GM23338 (cell line): ENCODE measurements at regions not wholly inside any gene's neighbourhood (a gene's known extent, or its start where the extent isn't known, plus 50 kb on each side); places are given as distances from the start of the nearest gene placed in this dataset.

Experiments used
- ATAC-seq: fragments of 200-7000 bp; cut with Tn5 transposase; 3 replicates; pipeline ENCODE4 v1.9.1; 2020
- DNase-seq: peaks from one replicate; pipeline ENCODE4 v3.0.0-alpha.2; 2015; ENCODE audit warnings: low spot score
- H2AFZ ChIP-seq: fragments of 200-600 bp; sonication (generic); 2 replicates; pipeline ENCODE4 v1.8.0; 2016; ENCODE audit warnings: antibody characterized with exemption, mild to moderate bottlenecking, moderate library complexity
- H3F3A ChIP-seq: fragments of 200-600 bp; sonication (generic); replicated peaks from 2 replicates; pipeline ENCODE4 v1.8.0; 2017; ENCODE audit warnings: antibody characterized with exemption, mixed run types, low read depth
- H3K27ac ChIP-seq: fragments of 200-600 bp; sonication (generic); 2 replicates; pipeline ENCODE4 v1.6.1; 2016; ENCODE audit warnings: low read depth
- H3K27me3 ChIP-seq: fragments of 200-600 bp; sonication (generic); 2 replicates; pipeline ENCODE4 v1.8.0; 2016; ENCODE audit warnings: mild to moderate bottlenecking, mixed run types, moderate library complexity; ENCODE audit not compliant: insufficient read depth
- H3K36me3 ChIP-seq: fragments of 200-600 bp; sonication (generic); 2 replicates; pipeline ENCODE4 v1.8.0; 2016; ENCODE audit warnings: mild to moderate bottlenecking; ENCODE audit not compliant: insufficient read depth
- H3K4me1 ChIP-seq: fragments of 200-600 bp; sonication (generic); 2 replicates; pipeline ENCODE4 v1.8.0; 2016; ENCODE audit warnings: mild to moderate bottlenecking, moderate library complexity; ENCODE audit not compliant: insufficient read depth
- H3K4me2 ChIP-seq: fragments of 200-600 bp; sonication (generic); 2 replicates; pipeline ENCODE4 v1.7.1; 2017; ENCODE audit warnings: mixed run types
- H3K4me3 ChIP-seq: fragments of 200-600 bp; sonication (generic); 2 replicates; pipeline ENCODE4 v1.6.1; 2016; ENCODE audit warnings: mixed run types
- H3K79me2 ChIP-seq: fragments of 200-600 bp; sonication (generic); replicated peaks from 2 replicates; pipeline ENCODE4 v1.8.0; 2017; ENCODE audit warnings: mild to moderate bottlenecking; ENCODE audit not compliant: insufficient read depth
- H3K9me2 ChIP-seq: fragments of 200-600 bp; sonication (generic); 2 replicates; pipeline ENCODE4 v1.8.0; 2017; ENCODE audit not compliant: insufficient read depth
- H4K20me1 ChIP-seq: fragments of 200-600 bp; sonication (generic); replicated peaks from 2 replicates; pipeline ENCODE4 v1.8.0; 2017; ENCODE audit warnings: mild to moderate bottlenecking; ENCODE audit not compliant: insufficient read depth
- H3K27ac Mint-ChIP-seq: 2 replicates; pipeline ENCODE4 v1.8.0; 2020; ENCODE audit warnings: inconsistent platforms, mild to moderate bottlenecking, moderate library complexity, mixed read lengths
- H3K27me3 Mint-ChIP-seq: 3 replicates; pipeline ENCODE4 v1.8.0; 2022; ENCODE audit warnings: low read depth, mild to moderate bottlenecking, moderate library complexity, mixed read lengths, inconsistent platforms; ENCODE audit not compliant: insufficient read depth, poor library complexity
- H3K36me3 Mint-ChIP-seq: 3 replicates; pipeline ENCODE4 v1.8.0; 2021; ENCODE audit warnings: low read depth, mild to moderate bottlenecking, inconsistent platforms, moderate library complexity, mixed read lengths
- H3K4me1 Mint-ChIP-seq: 3 replicates; pipeline ENCODE4 v1.8.0; 2020; ENCODE audit warnings: mild to moderate bottlenecking, inconsistent platforms, mixed read lengths
- H3K4me3 Mint-ChIP-seq: 3 replicates; pipeline ENCODE4 v1.8.0; 2021; ENCODE audit warnings: moderate library complexity, mild to moderate bottlenecking, inconsistent platforms, mixed read lengths
- H3K9me3 Mint-ChIP-seq: 3 replicates; pipeline ENCODE4 v1.8.0; 2020; ENCODE audit warnings: moderate library complexity, mild to moderate bottlenecking, inconsistent platforms, mixed read lengths
- EZH2 ChIP-seq: fragments of 200-600 bp; sonication (generic); IDR thresholded peaks from one replicate; pipeline ENCODE4 v1.8.0; 2017; ENCODE audit warnings: antibody characterized with exemption, mild to moderate bottlenecking, low read depth; ENCODE audit not compliant: unreplicated experiment
- EZH2phosphoT487 ChIP-seq: fragments of 200-600 bp; sonication (generic); IDR thresholded peaks from one replicate; pipeline ENCODE4 v1.8.1; 2018; ENCODE audit warnings: antibody characterized with exemption; ENCODE audit not compliant: unreplicated experiment
- JUNB ChIP-seq: IDR thresholded peaks from one replicate; pipeline ENCODE4 v1.6.1; 2016; ENCODE audit warnings: antibody characterized with exemption; ENCODE audit not compliant: unreplicated experiment
- POLR2AphosphoS5 ChIP-seq: IDR thresholded peaks from 2 replicates; pipeline ENCODE4 v1.6.1; 2016; ENCODE audit warnings: antibody characterized with exemption, low read depth
- ZNF331 ChIP-seq: fragments of 250-450 bp; sonication (Bioruptor Pico); IDR thresholded peaks from 2 replicates; pipeline ENCODE4 v1.5.0; 2020; ENCODE audit warnings: low read depth, mild to moderate bottlenecking, moderate library complexity
- TF ChIP-seq, protein P1 (sequence below), 2 experiments: fragments of 200-600 bp in 1 of 2; sonication (generic) in 1 of 2; conservative IDR thresholded peaks; 2 replicates each; pipeline versions ENCODE4 v1.5.1 to v1.6.1; 2016 to 2017; ENCODE audit warnings: antibody characterized with exemption in 2 of 2, low read depth in 2 of 2, mild to moderate bottlenecking in 2 of 2, moderate library complexity in 1 of 2
- TF ChIP-seq, protein P2 (sequence below): IDR thresholded peaks from one replicate; pipeline ENCODE4 v1.6.1; 2018; ENCODE audit warnings: antibody characterized with exemption; ENCODE audit not compliant: unreplicated experiment

DNA sequence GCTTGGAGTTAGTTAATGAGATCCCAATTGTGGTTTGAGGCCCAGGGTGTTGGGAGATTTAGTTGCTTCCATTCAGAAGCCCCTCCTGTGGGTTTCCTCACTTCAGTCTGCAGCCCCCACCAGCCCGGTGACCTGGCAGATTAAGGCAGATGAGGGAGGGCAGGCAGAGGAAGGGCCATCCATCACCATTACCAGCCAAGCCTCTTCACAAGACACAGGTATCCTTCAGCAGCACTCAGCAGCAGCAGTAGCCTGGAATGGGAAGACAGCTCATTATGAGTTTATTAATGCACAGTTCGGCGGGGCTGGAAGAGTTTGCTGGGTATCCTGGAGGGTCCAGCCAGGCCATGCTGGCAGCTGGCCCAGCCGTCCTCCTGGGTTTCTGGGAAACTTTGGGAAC lies 90.0 kb upstream of the GPRC5B start:
- H3K36me3 Mint-ChIP-seq = no peaks in the 10 kb centered on the region
- H3K27me3 ChIP-seq = no peaks in the 10 kb centered on the region
- H3K4me2 ChIP-seq = no peak overlapping the region
- no peaks in the 10 kb centered on the region for H3K9me3 Mint-ChIP-seq
- peaks cover 2% of the 10 kb centered on the region for H3K27me3 Mint-ChIP-seq
- H3F3A ChIP-seq = 0 out of 2 replicates have a peak, but pooled peaks cover 2% of the 10 kb centered on the region
- DNase-seq = no peak
- H3K4me3 Mint-ChIP-seq = no peak overlapping the region
- ATAC-seq = no peak
- H3K4me1 ChIP-seq = peaks cover 9% of the 10 kb centered on the region; the same call in 1 of the 2 replicates
- H3K36me3 ChIP-seq = no peaks in the 10 kb centered on the region
- TF ChIP-seq EZH2 = no peak
- TF ChIP-seq POLR2AphosphoS5 = no peak
- TF ChIP-seq JUNB = no peak
- TF ChIP-seq, protein P1, sequence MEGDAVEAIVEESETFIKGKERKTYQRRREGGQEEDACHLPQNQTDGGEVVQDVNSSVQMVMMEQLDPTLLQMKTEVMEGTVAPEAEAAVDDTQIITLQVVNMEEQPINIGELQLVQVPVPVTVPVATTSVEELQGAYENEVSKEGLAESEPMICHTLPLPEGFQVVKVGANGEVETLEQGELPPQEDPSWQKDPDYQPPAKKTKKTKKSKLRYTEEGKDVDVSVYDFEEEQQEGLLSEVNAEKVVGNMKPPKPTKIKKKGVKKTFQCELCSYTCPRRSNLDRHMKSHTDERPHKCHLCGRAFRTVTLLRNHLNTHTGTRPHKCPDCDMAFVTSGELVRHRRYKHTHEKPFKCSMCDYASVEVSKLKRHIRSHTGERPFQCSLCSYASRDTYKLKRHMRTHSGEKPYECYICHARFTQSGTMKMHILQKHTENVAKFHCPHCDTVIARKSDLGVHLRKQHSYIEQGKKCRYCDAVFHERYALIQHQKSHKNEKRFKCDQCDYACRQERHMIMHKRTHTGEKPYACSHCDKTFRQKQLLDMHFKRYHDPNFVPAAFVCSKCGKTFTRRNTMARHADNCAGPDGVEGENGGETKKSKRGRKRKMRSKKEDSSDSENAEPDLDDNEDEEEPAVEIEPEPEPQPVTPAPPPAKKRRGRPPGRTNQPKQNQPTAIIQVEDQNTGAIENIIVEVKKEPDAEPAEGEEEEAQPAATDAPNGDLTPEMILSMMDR (conservative IDR thresholded peaks at IDR 0.05; ENCODE audit: low read depth in 2 of 2) = no peak
- no peak for TF ChIP-seq ZNF331
- TF ChIP-seq, protein P2, sequence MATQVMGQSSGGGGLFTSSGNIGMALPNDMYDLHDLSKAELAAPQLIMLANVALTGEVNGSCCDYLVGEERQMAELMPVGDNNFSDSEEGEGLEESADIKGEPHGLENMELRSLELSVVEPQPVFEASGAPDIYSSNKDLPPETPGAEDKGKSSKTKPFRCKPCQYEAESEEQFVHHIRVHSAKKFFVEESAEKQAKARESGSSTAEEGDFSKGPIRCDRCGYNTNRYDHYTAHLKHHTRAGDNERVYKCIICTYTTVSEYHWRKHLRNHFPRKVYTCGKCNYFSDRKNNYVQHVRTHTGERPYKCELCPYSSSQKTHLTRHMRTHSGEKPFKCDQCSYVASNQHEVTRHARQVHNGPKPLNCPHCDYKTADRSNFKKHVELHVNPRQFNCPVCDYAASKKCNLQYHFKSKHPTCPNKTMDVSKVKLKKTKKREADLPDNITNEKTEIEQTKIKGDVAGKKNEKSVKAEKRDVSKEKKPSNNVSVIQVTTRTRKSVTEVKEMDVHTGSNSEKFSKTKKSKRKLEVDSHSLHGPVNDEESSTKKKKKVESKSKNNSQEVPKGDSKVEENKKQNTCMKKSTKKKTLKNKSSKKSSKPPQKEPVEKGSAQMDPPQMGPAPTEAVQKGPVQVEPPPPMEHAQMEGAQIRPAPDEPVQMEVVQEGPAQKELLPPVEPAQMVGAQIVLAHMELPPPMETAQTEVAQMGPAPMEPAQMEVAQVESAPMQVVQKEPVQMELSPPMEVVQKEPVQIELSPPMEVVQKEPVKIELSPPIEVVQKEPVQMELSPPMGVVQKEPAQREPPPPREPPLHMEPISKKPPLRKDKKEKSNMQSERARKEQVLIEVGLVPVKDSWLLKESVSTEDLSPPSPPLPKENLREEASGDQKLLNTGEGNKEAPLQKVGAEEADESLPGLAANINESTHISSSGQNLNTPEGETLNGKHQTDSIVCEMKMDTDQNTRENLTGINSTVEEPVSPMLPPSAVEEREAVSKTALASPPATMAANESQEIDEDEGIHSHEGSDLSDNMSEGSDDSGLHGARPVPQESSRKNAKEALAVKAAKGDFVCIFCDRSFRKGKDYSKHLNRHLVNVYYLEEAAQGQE = no peak
- H4K20me1 ChIP-seq = no peaks in the 10 kb centered on the region
- no peaks in the 10 kb centered on the region for H3K79me2 ChIP-seq
- H2AFZ ChIP-seq = no peak overlapping the region
- no peak overlapping the region for H3K27ac Mint-ChIP-seq
- no peak overlapping the region for H3K4me3 ChIP-seq
- no peak overlapping the region for H3K27ac ChIP-seq
- H3K9me2 ChIP-seq = no peaks in the 10 kb centered on the region; the same call in 1 of the 2 replicates
- H3K4me1 Mint-ChIP-seq = peaks cover 22% of the 10 kb centered on the region

- H3K4me3 ChIP-seq = no peak overlapping the region
- H3K27ac ChIP-seq = no peak overlapping the region
- H3K4me1 ChIP-seq = peaks cover 18% of the 10 kb centered on the region
- ATAC-seq = no peak
- DNase-seq = no peak
- H3K4me2 ChIP-seq = no peak overlapping the region
- Mint-ChIP-seq H3K27me3 (no peaks in the 10 kb centered on the region), H3K4me3 (no peak overlapping the region), H3K27ac (no peak overlapping the region), H3K36me3 (no peaks in the 10 kb centered on the region), H3K4me1 (peaks cover 22% of the 10 kb centered on the region), H3K9me3 (no peaks in the 10 kb centered on the region; the same call in 1 of the 3 replicates)
- H3K36me3 ChIP-seq = no peaks in the 10 kb centered on the region
- no peaks in the 10 kb centered on the region for H3K79me2 ChIP-seq
- no peaks in the 10 kb centered on the region for H3K9me2 ChIP-seq
- H3F3A ChIP-seq = 0 out of 2 replicates have a peak, but pooled peaks cover 2% of the 10 kb centered on the region
- H4K20me1 ChIP-seq = no peaks in the 10 kb centered on the region
- H3K27me3 ChIP-seq = no peaks in the 10 kb centered on the region
- H2AFZ ChIP-seq = peak overlapping the region; percentile 87
- TF ChIP-seq, protein P2 = no peak
- no peak for TF ChIP-seq JUNB
- TF ChIP-seq EZH2phosphoT487 = no peak
Observed at GRCh38 chr16:19972111-19972510, 87.5 kb upstream of the GPRC5B start.
